Esophagus (tissue), 2 donors: ENCODE measurements at regions not wholly inside any gene's neighbourhood (a gene's known extent, or its start where the extent isn't known, plus 50 kb on each side); places are given as distances from the start of the nearest gene placed in this dataset.

Experiments
- H3K27ac ChIP-seq, 2 donors: one replicate each; pipeline ENCODE4 v1.5.1; 2013; ENCODE audit warnings: low read depth in 2 of 2, mild to moderate bottlenecking in 2 of 2, inconsistent platforms in 1 of 2, low read length in 1 of 2, moderate library complexity in 1 of 2
- H3K27me3 ChIP-seq, 2 donors: one replicate each; pipeline ENCODE4 v1.6.1; 2013; ENCODE audit warnings: low read length in 2 of 2, control low read depth in 1 of 2, mild to moderate bottlenecking in 1 of 2; ENCODE audit not compliant: insufficient read depth in 2 of 2, control insufficient read depth in 1 of 2
- H3K36me3 ChIP-seq, 2 donors: one replicate each; pipeline ENCODE4 v1.6.1; 2013; ENCODE audit warnings: low read length in 1 of 2; ENCODE audit not compliant: control insufficient read depth in 2 of 2, insufficient read depth in 2 of 2
- H3K4me1 ChIP-seq, 2 donors: one replicate each; pipeline ENCODE4 v1.6.1; 2013; ENCODE audit warnings: low read length in 1 of 2; ENCODE audit not compliant: control insufficient read depth in 2 of 2, insufficient read depth in 2 of 2
- H3K4me3 ChIP-seq, 2 donors: one replicate each; pipeline ENCODE4 v1.5.1; 2013; ENCODE audit warnings: low read length in 2 of 2, mild to moderate bottlenecking in 2 of 2, low read depth in 1 of 2, moderate library complexity in 1 of 2
- H3K9me3 ChIP-seq, 2 donors: one replicate each; pipeline ENCODE4 v1.6.1; 2013; ENCODE audit warnings: mild to moderate bottlenecking in 2 of 2, low read depth in 1 of 2, low read length in 1 of 2, moderate library complexity in 1 of 2; ENCODE audit not compliant: control insufficient read depth in 2 of 2, insufficient read depth in 1 of 2
- WGBS, 2 donors: extraction: QIAGEN DNeasy Blood & Tissue Kit; methylation state at CpG; one replicate each; pipeline ENCODE4 v1.1.7; 2013; 5-methylcytosine and 5-hydroxymethylcytosine counted together
- donor health status: healthy with polysubstance abuse.
- donor health status: Bipolar disorder and iron deficiency.

DNA sequence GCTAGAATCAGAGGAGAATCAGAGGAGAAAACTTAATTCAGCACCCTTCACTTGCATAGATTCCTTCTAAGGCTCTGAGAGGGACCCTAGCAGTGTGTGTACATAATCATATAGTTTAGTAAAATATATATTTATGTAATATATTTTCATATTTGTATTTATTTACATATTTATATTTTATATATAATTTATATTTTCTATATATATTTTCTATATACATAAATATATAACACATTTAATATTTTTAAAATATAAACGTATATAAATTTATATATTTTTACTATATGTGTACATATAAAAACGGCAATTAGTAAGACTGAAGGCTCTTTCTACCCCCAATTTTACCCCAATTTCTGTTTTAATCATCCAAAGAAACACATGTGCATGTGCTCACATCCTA, 80.3 kb downstream of the NXPE2 start:
- Histone ChIP-seq H3K4me3 (no peak overlapping the region), H3K4me1 (no peaks in the 10 kb centered on the region), H3K36me3 (no peaks in the 10 kb centered on the region), H3K27me3 (no peaks in the 10 kb centered on the region), H3K9me3 (no peaks in the 10 kb centered on the region), H3K27ac (no peak overlapping the region)
- 81 to 86% methylated on average over 2 of the region's 2 CpGs for WGBS, 2 donors

DNA sequence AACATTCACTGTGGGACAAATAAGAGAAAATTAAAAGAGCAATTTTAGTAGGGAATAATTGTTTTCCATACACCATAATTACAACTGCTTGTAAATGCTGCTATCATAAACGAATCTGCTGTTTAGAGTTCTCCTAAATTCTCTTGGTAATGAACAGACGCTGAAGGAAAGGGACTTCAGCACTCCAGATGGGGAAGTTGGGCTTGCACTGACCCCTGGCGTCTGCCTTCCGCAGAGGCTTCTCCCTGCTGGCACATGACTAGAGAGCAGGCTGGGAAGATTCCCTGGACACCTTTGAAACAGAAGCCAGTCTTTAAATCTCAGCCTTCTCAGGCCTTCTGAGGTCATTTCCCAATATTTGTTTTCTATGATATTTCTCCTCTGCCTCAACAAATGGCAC, 84.1 kb downstream of the NXPE2 start:
- Histone ChIP-seq H3K36me3 (no peaks in the 10 kb centered on the region), H3K9me3 (no peaks in the 10 kb centered on the region), H3K4me1 (no peaks in the 10 kb centered on the region), H3K27ac (no peak overlapping the region), H3K4me3 (no peak overlapping the region), H3K27me3 (no peaks in the 10 kb centered on the region)
- 7% methylated on average over 4 of the region's 4 CpGs for WGBS, 2 donors

DNA sequence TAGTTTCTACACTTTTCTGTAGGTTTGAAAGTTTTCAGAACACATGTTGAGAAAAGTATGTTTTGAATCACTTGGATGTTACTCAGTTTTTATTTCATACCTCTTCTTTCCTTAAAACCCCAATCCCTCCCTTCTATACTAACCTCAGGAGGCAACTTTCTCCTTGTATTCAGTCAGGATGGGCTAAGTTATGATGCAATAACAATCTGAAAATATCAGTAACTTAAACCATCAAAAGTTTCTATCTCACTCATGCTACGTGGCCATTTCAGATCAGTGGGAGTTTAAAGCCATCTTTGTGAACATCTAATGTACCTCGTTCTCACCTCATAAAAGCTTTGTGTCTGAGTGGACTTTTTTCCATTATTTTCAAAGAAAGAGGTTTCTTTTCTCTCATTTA, 86.2 kb downstream of the NXPE2 start:
- H3K27me3 ChIP-seq: no peaks in the 10 kb centered on the region
- H3K4me1 ChIP-seq: no peaks in the 10 kb centered on the region
- H3K9me3 ChIP-seq: no peaks in the 10 kb centered on the region
- H3K36me3 ChIP-seq: no peaks in the 10 kb centered on the region
- H3K4me3 ChIP-seq: no peak overlapping the region
- no peak overlapping the region for H3K27ac ChIP-seq
- WGBS, 2 donors: 75% methylated on average over 2 of the region's 2 CpGs

DNA sequence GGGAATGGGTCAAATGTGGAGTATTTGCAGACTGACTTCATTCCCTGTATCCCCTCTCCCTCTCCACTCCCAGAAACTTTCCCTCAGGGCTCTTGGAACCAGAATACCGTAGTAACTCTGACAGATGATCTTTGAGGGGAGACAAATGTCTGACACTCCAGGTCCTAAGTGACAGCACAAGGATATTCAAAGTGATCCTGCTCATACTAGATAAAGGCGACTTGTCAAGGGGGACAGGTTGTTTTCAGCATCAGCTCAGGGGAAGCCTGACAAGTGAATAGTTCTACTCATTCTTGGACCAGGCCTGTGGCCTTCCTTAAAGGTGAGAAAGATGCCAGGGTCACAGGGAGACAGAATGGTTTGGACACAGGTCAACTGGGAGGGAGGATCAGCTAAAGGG, 92.8 kb downstream of the NXPE2 start:
- no peaks in the 10 kb centered on the region for H3K9me3 ChIP-seq
- 65 to 79% methylated on average over 2 of the region's 2 CpGs for WGBS, 2 donors
- H3K27ac ChIP-seq: no peak overlapping the region
- H3K27me3 ChIP-seq: no peaks in the 10 kb centered on the region
- no peaks in the 10 kb centered on the region for H3K4me1 ChIP-seq
- H3K36me3 ChIP-seq: no peaks in the 10 kb centered on the region
- no peak overlapping the region for H3K4me3 ChIP-seq

DNA sequence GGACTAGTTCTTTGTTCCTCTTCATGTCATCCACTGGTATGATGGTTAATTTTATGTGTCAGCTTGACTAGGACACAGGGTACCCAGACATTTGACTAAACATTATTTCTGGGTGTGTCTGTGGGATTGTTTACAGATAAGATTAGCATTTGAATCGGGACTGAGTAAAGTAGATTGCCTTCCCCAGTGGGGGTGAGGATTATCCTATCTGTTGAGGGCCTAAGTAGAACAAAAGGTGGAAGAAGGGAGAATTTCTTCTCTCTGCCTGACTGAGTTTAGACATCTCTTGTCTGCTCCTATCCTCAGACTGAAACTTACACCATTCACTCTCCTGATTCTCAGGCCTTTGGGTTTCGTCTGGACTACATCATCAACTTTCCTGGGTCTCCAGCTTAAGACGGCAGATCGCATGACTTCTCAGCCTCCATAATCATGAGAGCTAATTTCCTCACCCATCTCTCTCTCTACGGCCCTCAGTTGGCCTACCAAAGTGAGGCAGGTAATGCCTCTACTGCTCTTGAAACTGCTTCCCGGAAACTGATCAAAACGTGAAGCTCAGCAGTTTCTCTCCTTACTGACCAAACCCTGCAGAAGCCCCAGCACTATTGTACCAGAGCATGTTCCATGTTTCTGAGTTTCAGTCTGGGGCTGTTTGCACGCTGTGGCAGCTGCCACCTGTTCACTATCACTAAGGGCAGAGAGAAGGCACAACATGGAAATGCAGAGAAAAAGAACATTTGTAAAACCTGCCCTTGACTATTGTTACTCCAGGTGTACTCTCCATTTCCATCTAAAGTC, 95.4 kb downstream of the NXPE2 start:
- H3K4me3 ChIP-seq: no peak overlapping the region
- 71 to 73% methylated on average over 8 of the region's 8 CpGs for WGBS, 2 donors
- no peak overlapping the region for H3K27ac ChIP-seq
- H3K9me3 ChIP-seq: no peaks in the 10 kb centered on the region
- H3K36me3 ChIP-seq: no peaks in the 10 kb centered on the region
- no peaks in the 10 kb centered on the region for H3K27me3 ChIP-seq
- no peaks in the 10 kb centered on the region for H3K4me1 ChIP-seq

DNA sequence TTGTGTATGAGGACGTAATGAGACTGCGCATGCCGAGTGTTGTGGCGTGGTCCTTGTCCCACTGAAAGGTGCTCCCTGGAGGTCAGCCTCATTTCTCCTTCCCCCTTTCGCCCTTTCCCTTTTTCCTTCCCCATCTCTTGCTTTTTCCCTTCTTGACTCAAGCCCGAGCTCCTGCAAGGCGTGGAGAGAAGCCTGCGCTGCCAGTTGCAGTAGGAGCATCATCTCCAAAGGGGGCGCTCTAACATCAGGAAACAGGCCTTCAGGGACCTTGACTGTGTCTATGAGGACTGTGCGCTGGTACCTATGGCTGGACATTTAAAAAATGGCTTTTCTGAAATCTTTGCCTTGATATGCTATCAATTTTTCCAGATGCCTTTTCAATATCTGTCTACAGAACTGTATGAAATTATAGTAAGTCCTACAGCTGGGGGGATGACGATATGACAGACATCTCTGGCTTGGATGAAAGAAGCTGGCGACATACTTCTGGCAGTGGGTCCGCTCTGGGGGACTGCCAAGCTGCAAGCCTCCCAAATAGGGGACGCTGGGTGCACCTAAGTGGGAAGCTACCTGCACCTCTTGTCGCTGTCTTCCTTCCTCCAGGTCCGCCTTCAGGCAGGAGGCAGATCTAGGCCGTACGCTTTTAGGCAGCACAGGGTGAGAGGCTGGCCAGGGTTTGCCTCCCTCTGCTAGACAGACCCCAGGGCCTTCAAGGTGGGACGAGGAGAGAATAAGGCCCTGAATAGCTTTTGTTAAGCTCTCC, 96.5 kb downstream of the NXPE2 start:
- WGBS, 2 donors: 53 to 60% methylated on average over 19 of the region's 19 CpGs
- no peak overlapping the region for H3K4me3 ChIP-seq
- H3K4me1 ChIP-seq: no peaks in the 10 kb centered on the region
- H3K9me3 ChIP-seq: no peaks in the 10 kb centered on the region
- H3K27ac ChIP-seq: no peak overlapping the region
- H3K36me3 ChIP-seq: no peaks in the 10 kb centered on the region
- H3K27me3 ChIP-seq: no peaks in the 10 kb centered on the region

DNA sequence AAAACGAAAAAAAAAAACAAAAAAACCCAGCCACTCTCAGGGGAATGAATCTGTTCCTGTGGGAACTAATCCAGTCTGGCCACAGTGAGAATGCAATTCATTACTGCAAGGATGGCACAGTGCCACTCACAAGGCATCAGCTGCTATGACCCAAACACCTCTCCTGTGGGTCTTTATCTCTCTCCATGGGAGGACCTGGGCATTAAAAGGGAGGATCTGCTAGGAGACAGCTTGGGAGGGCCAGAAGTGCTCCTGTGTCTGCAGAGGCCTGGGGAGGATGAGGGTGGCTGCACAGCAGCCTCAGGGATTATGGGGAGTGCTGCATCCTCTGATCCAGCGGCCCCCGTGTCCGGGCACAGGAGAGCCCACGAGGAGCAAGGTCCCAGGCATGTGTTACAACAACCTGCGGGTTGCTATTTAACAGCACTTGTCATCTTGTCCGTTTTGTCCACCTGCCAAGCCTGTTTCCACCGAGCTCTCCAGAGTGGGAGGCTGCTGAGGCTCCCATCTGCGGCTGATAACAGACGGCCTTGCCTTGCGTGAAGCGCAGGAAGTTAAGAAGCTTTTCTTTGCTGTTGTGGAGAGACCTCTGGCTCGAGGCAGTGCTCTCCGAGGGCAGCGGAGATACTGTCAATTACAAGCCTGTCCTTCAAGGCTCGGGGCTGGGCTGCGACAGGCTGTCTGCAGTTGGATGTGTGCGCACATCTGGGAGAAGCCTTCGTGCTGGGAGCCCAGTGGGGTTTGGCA, 97.7 kb downstream of the NXPE2 start:
- Histone ChIP-seq H3K36me3 (no peaks in the 10 kb centered on the region), H3K27me3 (no peaks in the 10 kb centered on the region), H3K27ac (no peak overlapping the region), H3K9me3 (no peaks in the 10 kb centered on the region), H3K4me1 (no peaks in the 10 kb centered on the region), H3K4me3 (no peak overlapping the region)
- WGBS, 2 donors: 58 to 67% methylated on average over 19 of the region's 19 CpGs

DNA sequence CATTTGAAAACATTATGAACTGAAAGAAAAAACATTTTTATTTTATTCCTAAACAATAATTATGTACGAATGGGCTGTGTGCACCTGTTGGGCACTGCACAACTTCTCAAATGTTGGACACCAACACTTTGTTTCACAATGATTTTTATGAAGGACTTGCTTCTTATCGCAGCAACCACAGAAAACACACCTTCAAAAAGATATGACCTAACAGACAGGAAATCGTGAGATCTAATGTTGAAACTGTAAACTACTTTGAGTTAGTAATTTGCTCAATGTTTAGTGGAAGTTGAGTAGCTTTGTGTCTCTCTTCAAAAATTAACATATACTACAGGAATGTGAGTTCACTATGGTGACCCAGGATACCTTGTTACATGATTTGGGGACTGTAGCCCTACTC, 98.6 kb downstream of the NXPE2 start:
- Histone ChIP-seq H3K9me3 (no peaks in the 10 kb centered on the region), H3K27ac (no peak overlapping the region), H3K4me1 (no peaks in the 10 kb centered on the region), H3K4me3 (no peak overlapping the region), H3K36me3 (no peaks in the 10 kb centered on the region), H3K27me3 (no peaks in the 10 kb centered on the region)
- whole genome bisulfite sequencing, 2 donors: 77 to 79% methylated on average over 3 of the region's 3 CpGs

DNA sequence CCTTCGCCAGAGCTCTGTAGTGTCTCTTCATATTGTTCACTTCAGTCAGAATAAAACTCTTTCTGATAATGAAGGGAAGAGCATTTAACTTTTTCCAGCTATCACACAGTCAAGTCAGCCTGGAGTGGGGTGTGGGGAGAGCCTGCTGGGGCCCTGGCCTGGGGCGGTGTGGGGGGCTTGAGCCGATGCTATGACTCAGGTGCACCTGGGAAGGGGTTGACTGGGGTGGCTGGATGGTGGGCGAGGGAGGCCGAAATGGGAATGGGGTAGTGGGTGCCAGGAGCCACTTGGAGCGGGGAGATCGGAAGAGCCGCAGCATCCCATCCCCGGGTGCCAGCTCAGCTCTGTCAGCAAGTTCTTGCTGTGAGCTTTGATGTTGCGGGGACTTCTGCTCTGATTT, 100.9 kb downstream of the NXPE2 start:
- no peaks in the 10 kb centered on the region for H3K9me3 ChIP-seq
- WGBS, 2 donors: 91 to 93% methylated on average over 10 of the region's 10 CpGs

More for the DNA sequence above, 100.9 kb downstream of the NXPE2 start:
- Histone ChIP-seq H3K27ac (no peak overlapping the region), H3K27me3 (no peaks in the 10 kb centered on the region), H3K36me3 (no peaks in the 10 kb centered on the region), H3K4me1 (no peaks in the 10 kb centered on the region), H3K4me3 (no peak overlapping the region)
